ENCODE measurements at regions not wholly inside any gene's neighbourhood (a gene's known extent, or its start where the extent isn't known, plus 50 kb on each side); places are given as distances from the start of the nearest gene placed in this dataset.
"Not testable (repeated sequence)": the region's sequence is repeated elsewhere in the genome, so short reads cannot be mapped to it uniquely, and the experiment has no call there.

DNA sequence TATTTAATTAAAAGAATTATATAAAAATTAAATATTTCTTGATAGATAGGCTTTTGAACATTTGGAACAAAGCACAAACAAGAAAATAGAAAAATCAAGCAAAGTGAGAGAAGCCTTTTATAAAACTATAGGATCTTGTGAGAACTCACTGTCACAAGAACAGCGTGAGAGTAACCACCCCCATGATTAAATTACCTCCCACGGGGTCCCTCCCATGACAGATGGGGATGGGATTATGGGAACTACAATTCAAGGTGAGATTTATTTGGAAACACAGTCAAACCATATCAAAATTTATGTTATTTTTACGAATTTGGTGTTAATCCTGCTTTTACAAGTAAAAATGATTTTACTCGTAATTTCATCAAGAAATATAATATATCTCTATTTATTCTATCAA lies 1136.1 kb upstream of the POT1 start:
- Histone ChIP-seq H3K27me3 (replicated peaks in 2 of 5; ENCODE audit: control insufficient read depth in 4 of 5, insufficient read depth in 5 of 5, low read length in 4 of 5) (no peaks in the 10 kb centered on the region), H3K27ac (ENCODE audit: insufficient read depth in 1 of 2, low read depth in 1 of 2, low read length in 2 of 2, poor library complexity in 1 of 2, severe bottlenecking in 2 of 2) (no peak overlapping the region), H3K4me1 (ENCODE audit: control extremely low read depth in 1 of 4, control insufficient read depth in 4 of 4, insufficient read depth in 4 of 4, low read length in 3 of 4) (no peaks in the 10 kb centered on the region), H3K9me3 (ENCODE audit: control extremely low read depth in 1 of 5, control insufficient read depth in 4 of 5, insufficient read depth in 2 of 5, low read depth in 1 of 5, low read length in 4 of 5) (no peaks in the 10 kb centered on the region), H3K4me3 (ENCODE audit: control insufficient read depth in 1 of 7, extremely low read depth in 1 of 7, insufficient read depth in 4 of 7, low read depth in 2 of 7, low read length in 6 of 7) (no peak overlapping the region), H3K36me3 (ENCODE audit: control insufficient read depth in 4 of 4, insufficient read depth in 4 of 4, low read length in 3 of 4) (no peaks in the 10 kb centered on the region)
- POLR2A ChIA-PET, result no interaction called here
- no CpG with 5 or more reads among the region's 4 CpGs for WGBS (ENCODE audit: insufficient coverage)
- no peak for DNase-seq
- CTCF ChIA-PET, result no interaction called here

DNA sequence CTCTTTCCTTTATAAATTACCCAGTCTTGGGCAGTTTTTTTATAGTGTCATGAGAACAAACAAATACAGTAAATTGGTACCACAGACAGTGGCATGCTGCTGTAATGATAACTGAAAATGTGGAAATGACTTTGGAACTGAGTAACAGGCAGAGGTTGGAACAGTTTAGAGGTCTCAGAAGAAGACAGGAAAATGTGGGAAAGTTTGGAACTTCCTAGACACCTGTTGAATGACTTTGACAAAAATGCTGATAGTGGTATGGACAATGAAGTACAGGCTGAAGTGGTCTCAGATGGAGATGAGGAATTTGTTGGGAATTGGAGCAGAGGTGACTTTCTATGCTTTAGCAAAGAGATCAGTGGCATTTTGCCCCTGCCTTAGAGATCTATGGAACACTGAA lies 1128.4 kb upstream of the POT1 start:
- Histone ChIP-seq H3K27ac (ENCODE audit: insufficient read depth in 1 of 2, low read depth in 1 of 2, low read length in 2 of 2, poor library complexity in 1 of 2, severe bottlenecking in 2 of 2) (no peak overlapping the region), H3K4me3 (ENCODE audit: control insufficient read depth in 1 of 7, extremely low read depth in 1 of 7, insufficient read depth in 4 of 7, low read depth in 2 of 7, low read length in 6 of 7) (no peak overlapping the region), H3K4me1 (ENCODE audit: control extremely low read depth in 1 of 4, control insufficient read depth in 4 of 4, insufficient read depth in 4 of 4, low read length in 3 of 4) (no peaks in the 10 kb centered on the region), H3K9me3 (ENCODE audit: control extremely low read depth in 1 of 5, control insufficient read depth in 4 of 5, insufficient read depth in 2 of 5, low read depth in 1 of 5, low read length in 4 of 5) (no peaks in the 10 kb centered on the region), H3K36me3 (ENCODE audit: control insufficient read depth in 4 of 4, insufficient read depth in 4 of 4, low read length in 3 of 4) (no peaks in the 10 kb centered on the region), H3K27me3 (replicated peaks in 2 of 5; ENCODE audit: control insufficient read depth in 4 of 5, insufficient read depth in 5 of 5, low read length in 4 of 5) (no peaks in the 10 kb centered on the region)
- ChIA-PET POLR2A (no interaction called here), CTCF (no interaction called here)
- no peak for DNase-seq

- H3K27ac ChIP-seq (ENCODE audit: insufficient read depth in 1 of 2, low read depth in 1 of 2, low read length in 2 of 2, poor library complexity in 1 of 2, severe bottlenecking in 2 of 2); POLR2A ChIA-PET; DNase-seq; CTCF ChIA-PET; H3K9me3 ChIP-seq (ENCODE audit: control extremely low read depth in 1 of 5, control insufficient read depth in 4 of 5, insufficient read depth in 2 of 5, low read depth in 1 of 5, low read length in 4 of 5); H3K4me1 ChIP-seq (ENCODE audit: control extremely low read depth in 1 of 4, control insufficient read depth in 4 of 4, insufficient read depth in 4 of 4, low read length in 3 of 4); H3K36me3 ChIP-seq (ENCODE audit: control insufficient read depth in 4 of 4, insufficient read depth in 4 of 4, low read length in 3 of 4); H3K27me3 ChIP-seq (replicated peaks in 2 of 5; ENCODE audit: control insufficient read depth in 4 of 5, insufficient read depth in 5 of 5, low read length in 4 of 5); H3K4me3 ChIP-seq (ENCODE audit: control insufficient read depth in 1 of 7, extremely low read depth in 1 of 7, insufficient read depth in 4 of 7, low read depth in 2 of 7, low read length in 6 of 7): not testable (repeated sequence)
- 96% methylated on average over 3 of the region's 4 CpGs for WGBS (ENCODE audit: insufficient coverage)
Measured at GRCh38 chr7:126056613-126057012, 1127.0 kb upstream of the POT1 start.

DNA sequence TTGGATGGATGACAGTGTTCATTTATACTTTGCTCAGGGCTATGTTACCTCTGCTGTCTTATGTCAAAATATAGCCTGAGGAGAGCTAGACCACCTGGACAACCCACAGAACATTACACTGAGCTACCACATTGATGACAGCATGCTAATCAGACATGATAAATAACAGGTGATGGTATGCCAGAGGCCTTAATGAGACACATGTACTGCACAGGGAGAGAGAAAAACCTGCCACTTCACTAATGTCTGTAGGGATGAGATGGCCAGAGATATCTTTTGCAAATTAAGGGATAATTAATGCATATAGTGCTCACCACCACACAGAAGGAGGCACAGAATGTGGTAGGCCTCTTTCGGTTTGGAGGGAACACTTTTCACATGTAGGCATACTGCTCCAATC lies 1122.6 kb upstream of the POT1 start:
- 100% methylated on average over 1 of the region's 1 CpG for WGBS (ENCODE audit: insufficient coverage)

DNA sequence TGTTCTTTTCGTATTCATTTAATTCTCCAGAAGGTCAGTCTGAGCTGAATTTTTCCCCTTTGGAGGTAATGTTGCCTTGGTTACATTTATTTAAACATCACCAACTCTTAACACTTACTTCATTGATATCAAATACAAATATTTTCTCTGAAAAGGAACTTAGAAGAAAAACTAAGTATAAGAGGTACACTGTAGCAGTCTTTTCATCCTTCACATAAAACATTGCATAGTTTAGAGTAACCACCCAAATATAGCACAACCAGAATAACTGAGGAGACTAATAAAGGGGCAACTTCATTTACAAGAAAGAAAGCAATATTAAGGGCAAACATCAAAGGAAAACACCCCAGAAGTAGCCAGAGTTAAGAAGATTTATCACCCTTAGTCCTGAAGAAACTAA lies 1115.0 kb upstream of the POT1 start:
- WGBS (ENCODE audit: insufficient coverage), result 83% methylated on average over 1 of the region's 1 CpG
- Histone ChIP-seq H3K4me3 (ENCODE audit: control insufficient read depth in 1 of 7, extremely low read depth in 1 of 7, insufficient read depth in 4 of 7, low read depth in 2 of 7, low read length in 6 of 7) (no peak overlapping the region), H3K27me3 (replicated peaks in 2 of 5; ENCODE audit: control insufficient read depth in 4 of 5, insufficient read depth in 5 of 5, low read length in 4 of 5) (no peaks in the 10 kb centered on the region), H3K36me3 (ENCODE audit: control insufficient read depth in 4 of 4, insufficient read depth in 4 of 4, low read length in 3 of 4) (no peaks in the 10 kb centered on the region), H3K27ac (ENCODE audit: insufficient read depth in 1 of 2, low read depth in 1 of 2, low read length in 2 of 2, poor library complexity in 1 of 2, severe bottlenecking in 2 of 2) (no peak overlapping the region), H3K4me1 (ENCODE audit: control extremely low read depth in 1 of 4, control insufficient read depth in 4 of 4, insufficient read depth in 4 of 4, low read length in 3 of 4) (no peaks in the 10 kb centered on the region), H3K9me3 (ENCODE audit: control extremely low read depth in 1 of 5, control insufficient read depth in 4 of 5, insufficient read depth in 2 of 5, low read depth in 1 of 5, low read length in 4 of 5) (no peaks in the 10 kb centered on the region)
- ChIA-PET POLR2A (no interaction called here), CTCF (no interaction called here)
- DNase-seq, result no peak

More for the DNA sequence above, 1122.6 kb upstream of the POT1 start:
- Histone ChIP-seq H3K4me3 (ENCODE audit: control insufficient read depth in 1 of 7, extremely low read depth in 1 of 7, insufficient read depth in 4 of 7, low read depth in 2 of 7, low read length in 6 of 7) (no peak overlapping the region), H3K36me3 (ENCODE audit: control insufficient read depth in 4 of 4, insufficient read depth in 4 of 4, low read length in 3 of 4) (no peaks in the 10 kb centered on the region), H3K9me3 (ENCODE audit: control extremely low read depth in 1 of 5, control insufficient read depth in 4 of 5, insufficient read depth in 2 of 5, low read depth in 1 of 5, low read length in 4 of 5) (no peaks in the 10 kb centered on the region), H3K27ac (ENCODE audit: insufficient read depth in 1 of 2, low read depth in 1 of 2, low read length in 2 of 2, poor library complexity in 1 of 2, severe bottlenecking in 2 of 2) (no peak overlapping the region), H3K27me3 (replicated peaks in 2 of 5; ENCODE audit: control insufficient read depth in 4 of 5, insufficient read depth in 5 of 5, low read length in 4 of 5) (no peaks in the 10 kb centered on the region), H3K4me1 (ENCODE audit: control extremely low read depth in 1 of 4, control insufficient read depth in 4 of 4, insufficient read depth in 4 of 4, low read length in 3 of 4) (no peaks in the 10 kb centered on the region)
- ChIA-PET CTCF (no interaction called here), POLR2A (no interaction called here)
- no peak for DNase-seq

DNA sequence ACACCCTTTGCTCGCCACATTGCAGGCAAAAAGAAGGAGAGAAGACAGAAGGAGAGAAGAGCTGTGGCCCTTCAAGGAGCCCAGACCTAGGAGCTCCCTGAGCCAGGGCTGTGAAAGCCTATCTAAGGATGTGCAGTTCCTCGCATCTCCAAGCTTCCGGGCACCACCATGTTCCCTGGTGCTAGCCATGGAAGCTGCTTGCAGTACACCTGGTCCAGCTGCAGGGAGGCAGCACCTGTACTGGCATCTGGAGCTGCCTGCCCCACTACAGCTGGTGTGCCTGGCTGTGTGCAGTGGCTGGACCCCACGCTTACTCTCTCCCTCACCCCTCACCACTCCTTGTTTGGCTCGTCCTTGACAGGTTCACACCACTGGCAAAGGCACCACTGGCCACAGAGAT lies 1111.8 kb upstream of the POT1 start:
- 100% methylated on average over 2 of the region's 5 CpGs for WGBS (ENCODE audit: insufficient coverage)
- ChIA-PET POLR2A (no interaction called here), CTCF (no interaction called here)
- Histone ChIP-seq H3K27me3 (replicated peaks in 2 of 5; ENCODE audit: control insufficient read depth in 4 of 5, insufficient read depth in 5 of 5, low read length in 4 of 5) (no peaks in the 10 kb centered on the region), H3K4me1 (ENCODE audit: control extremely low read depth in 1 of 4, control insufficient read depth in 4 of 4, insufficient read depth in 4 of 4, low read length in 3 of 4) (no peaks in the 10 kb centered on the region), H3K36me3 (ENCODE audit: control insufficient read depth in 4 of 4, insufficient read depth in 4 of 4, low read length in 3 of 4) (no peaks in the 10 kb centered on the region), H3K27ac (ENCODE audit: insufficient read depth in 1 of 2, low read depth in 1 of 2, low read length in 2 of 2, poor library complexity in 1 of 2, severe bottlenecking in 2 of 2) (no peak overlapping the region), H3K9me3 (ENCODE audit: control extremely low read depth in 1 of 5, control insufficient read depth in 4 of 5, insufficient read depth in 2 of 5, low read depth in 1 of 5, low read length in 4 of 5) (no peaks in the 10 kb centered on the region), H3K4me3 (ENCODE audit: control insufficient read depth in 1 of 7, extremely low read depth in 1 of 7, insufficient read depth in 4 of 7, low read depth in 2 of 7, low read length in 6 of 7) (no peak overlapping the region)
- no peak for DNase-seq

- DNase-seq, result no peak
- no peak overlapping the region for H3K27ac ChIP-seq (ENCODE audit: insufficient read depth in 1 of 2, low read depth in 1 of 2, low read length in 2 of 2, poor library complexity in 1 of 2, severe bottlenecking in 2 of 2)
- no peak overlapping the region for H3K4me3 ChIP-seq (ENCODE audit: control insufficient read depth in 1 of 7, extremely low read depth in 1 of 7, insufficient read depth in 4 of 7, low read depth in 2 of 7, low read length in 6 of 7)
- no peaks in the 10 kb centered on the region for H3K27me3 ChIP-seq (replicated peaks in 2 of 5; ENCODE audit: control insufficient read depth in 4 of 5, insufficient read depth in 5 of 5, low read length in 4 of 5)
- H3K4me1 ChIP-seq (ENCODE audit: control extremely low read depth in 1 of 4, control insufficient read depth in 4 of 4, insufficient read depth in 4 of 4, low read length in 3 of 4), result no peaks in the 10 kb centered on the region
- WGBS (ENCODE audit: insufficient coverage), result 83% methylated on average over 17 of the region's 18 CpGs
- ChIA-PET CTCF (interaction anchor here (1.8 kb wide), 1 partner anchor 14 kb away, joined by 6 read pairs; no protein-coding TSS in a partner anchor), POLR2A (no interaction called here)
- no peaks in the 10 kb centered on the region for H3K9me3 ChIP-seq (ENCODE audit: control extremely low read depth in 1 of 5, control insufficient read depth in 4 of 5, insufficient read depth in 2 of 5, low read depth in 1 of 5, low read length in 4 of 5)
- H3K36me3 ChIP-seq (ENCODE audit: control insufficient read depth in 4 of 4, insufficient read depth in 4 of 4, low read length in 3 of 4), result no peaks in the 10 kb centered on the region
Measured at GRCh38 chr7:126040114-126041045, 1110.8 kb upstream of the POT1 start.
